Kasumi-1 (cell line): ENCODE measurements at regions not wholly inside any gene's neighbourhood (a gene's known extent, or its start where the extent isn't known, plus 50 kb on each side); places are given as distances from the start of the nearest gene placed in this dataset.
A peak's percentile ranks its signal among the peaks of the same experiment; 100 is the strongest.
"Not testable (repeated sequence)": the region's sequence is repeated elsewhere in the genome, so short reads cannot be mapped to it uniquely, and the experiment has no call there.

Experiments
- DNase-seq, 2 experiments: peaks; one replicate each; lab custom pipeline; 2025; lab: John Stamatoyannopoulos, UW

DNA sequence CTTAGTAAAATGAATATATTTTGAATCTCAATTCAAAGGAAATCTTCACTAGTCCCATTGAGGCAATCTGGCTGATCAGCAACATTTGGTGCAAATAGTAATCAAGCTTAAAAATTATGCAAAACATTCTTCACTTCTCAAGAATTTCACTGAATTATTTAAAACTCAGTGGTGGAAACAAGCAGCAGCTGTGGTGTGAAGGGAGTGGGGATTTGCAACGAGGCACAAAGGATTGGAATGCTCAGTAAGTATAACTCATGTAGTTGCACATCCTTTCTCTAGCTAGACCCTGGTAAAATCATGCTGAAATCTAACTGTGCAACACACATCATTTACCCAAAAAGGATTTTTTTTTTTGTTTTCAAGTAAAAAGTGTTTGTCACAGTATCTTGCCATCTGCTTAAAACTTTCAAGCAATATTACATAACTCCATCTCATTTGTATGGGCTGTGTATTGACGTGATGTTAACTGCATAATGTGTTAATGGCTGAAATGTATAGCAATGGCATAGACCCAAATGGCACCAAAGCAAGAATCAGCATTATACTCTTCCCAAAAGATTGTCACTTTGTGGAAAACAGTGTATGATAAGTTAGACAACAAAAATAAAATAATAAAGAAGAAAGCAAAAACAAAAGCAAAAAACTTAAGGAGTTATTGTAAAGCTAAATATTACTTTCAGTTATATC, 816.6 kb downstream of the EPHA3 start:
- DNase-seq = no peak

DNA sequence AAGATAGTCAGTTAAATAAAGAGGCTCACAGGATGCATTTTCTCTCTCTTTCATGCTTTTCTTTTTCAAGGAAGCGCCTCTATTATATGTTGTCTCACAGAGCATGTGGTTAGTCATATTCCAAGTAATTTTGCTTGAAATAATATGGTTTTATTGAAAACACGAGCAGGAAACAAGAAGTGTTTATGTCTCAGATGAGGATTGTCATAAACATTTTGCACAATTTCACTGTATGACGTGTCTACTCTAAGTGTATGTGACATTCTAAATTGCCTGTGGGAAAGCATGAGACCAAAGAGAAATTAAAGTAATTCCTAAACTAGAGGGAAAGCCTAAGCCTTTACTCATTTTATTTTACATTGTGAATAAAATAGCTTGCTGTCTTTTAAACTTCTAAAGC, 818.6 kb downstream of the EPHA3 start:
- DNase-seq = no peak

DNA sequence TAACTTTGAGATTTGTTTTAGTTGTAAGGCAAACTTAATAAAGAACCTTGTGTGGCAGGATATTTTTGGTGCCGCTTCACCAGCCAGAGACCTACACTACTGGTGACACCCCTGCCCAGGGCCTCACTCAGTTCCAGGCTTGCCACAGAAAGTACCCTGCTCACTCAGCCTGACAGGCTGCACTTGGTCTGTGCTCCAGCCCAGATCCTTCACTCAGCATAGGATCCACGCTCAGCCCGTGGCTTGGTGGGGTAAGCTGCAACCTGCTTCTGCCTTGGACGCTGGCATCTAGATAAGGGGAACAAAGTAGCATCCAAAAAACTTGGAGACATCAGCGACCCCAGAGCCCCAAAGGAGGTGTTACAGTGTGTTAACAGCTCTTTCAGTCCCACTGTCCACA, 825.5 kb downstream of the EPHA3 start:
- DNase-seq = no peak

DNA sequence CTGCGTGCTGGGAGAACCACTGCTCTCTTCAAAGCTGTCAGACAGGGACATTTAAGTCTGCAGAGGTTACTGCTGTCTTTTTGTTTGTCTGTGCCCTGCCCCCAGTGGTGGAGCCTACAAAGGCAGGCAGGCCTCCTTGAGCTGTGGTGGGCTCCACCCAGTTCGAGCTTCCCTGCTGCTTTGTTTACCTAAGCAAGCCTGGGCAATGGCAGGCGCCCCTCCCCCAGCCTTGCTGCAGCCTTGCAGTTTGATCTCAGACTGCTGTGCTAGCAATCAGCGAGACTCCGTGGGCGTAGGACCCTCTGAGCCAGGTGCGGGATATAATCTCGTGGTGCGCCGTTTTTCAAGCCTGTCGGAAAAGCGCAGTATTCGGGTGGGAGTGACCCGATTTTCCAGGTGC, 837.0 kb downstream of the EPHA3 start:
- not testable (repeated sequence) for DNase-seq

DNA sequence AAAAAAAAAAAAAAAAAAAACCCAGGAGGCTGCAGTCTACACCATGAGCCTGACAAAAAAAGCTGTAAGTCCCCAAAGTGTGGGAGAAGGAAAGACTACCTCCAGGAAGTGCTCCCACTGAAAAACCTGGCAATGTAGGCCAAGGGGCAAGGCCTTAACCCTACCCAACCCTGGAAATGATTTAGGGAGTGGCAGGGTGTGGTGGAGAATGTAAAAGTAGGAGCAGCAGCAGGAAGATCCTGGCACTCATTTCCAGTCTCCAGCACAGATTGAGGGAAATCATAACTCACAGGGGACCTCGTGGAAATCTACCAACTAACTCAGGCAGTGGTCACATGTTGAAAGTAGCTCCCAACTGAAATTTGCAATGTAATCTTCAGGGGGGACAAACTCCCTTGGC, 839.5 kb downstream of the EPHA3 start:
- DNase-seq = no peak

DNA sequence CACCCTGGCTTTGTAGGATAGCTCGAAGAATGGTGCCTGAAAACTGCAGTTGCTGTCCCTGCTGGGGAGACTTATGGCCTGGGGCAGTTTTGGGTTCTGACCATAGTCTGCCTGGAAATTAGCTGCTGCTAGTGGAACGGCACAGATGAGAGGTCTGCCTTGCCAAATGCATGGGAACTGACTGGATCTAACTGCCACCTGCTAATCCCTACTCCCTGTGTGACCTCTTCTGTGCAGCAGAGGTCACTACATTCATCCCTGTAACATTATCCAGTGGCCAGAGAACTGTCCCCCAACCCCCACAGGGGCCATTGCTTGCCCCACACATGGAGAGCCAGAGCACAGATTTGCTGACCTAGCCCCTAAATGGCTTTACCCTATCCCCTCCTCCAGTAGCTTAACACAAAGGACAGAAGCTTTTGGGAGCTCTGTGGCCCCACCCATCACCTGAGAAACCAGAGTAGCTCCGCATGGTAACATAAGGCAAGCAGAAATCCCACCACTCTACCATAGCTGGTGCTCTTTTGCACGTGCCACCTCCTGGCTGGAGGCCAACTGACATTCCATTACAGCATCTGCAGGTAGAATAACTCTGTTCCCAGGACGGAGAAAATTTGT, 840.0 kb downstream of the EPHA3 start:
- DNase-seq = no peak

DNA sequence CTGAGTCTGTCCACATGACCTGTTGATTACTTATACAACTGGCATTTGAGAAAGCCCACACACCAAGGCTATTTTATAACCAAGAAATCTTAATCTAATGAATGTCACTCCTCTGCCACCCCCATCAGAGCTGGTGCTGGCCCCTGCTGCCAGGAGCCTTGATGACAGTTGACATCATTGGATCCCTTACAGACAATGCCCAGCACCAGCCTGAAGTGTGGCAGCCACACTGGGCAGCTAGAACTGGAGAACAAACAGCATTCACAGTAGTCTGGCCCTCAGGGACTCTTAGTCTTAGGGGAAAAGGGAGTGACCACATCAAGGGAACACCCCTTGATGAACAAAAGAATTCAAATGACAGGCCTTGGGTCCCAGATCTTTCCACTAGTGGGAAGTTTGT, 840.6 kb downstream of the EPHA3 start:
- no peak for DNase-seq

DNA sequence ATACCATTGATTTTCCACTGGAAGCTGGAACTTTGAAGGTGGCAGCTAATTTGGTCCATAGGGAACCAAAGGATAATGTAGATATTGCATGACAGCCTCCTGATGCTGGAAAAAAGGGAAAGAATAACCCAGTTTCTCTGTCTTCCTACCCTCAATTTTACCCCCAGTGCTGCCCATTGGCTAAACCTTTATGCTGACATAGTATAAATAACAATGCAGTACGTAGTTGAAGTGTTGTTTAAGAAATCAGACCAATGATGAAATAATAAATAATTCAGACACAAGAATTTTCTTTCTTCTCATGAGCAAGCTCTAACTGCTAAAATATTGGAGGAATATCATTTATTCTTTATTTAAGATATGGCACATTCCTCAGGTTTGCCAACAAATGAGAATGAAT, 843.4 kb downstream of the EPHA3 start:
- no peak for DNase-seq

DNA sequence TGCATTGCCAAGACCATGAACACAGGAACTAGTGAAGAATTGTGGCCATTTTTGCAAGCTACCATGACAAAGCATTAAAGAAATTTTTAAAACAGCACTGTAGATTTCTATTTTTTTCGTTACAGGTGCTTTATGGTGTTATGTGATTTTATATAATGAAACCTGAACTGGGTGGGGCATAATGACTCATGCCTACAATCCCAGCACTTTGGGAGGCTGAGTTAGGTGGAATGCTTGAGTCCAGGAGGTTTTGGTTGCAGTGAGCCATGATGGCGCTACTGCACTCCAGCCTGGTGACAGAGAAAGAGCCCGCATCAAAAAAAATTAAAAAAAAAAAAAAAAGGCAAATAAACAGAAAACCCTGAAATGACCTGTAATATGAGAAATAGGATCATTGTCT, 846.7 kb downstream of the EPHA3 start:
- DNase-seq = no peak

DNA sequence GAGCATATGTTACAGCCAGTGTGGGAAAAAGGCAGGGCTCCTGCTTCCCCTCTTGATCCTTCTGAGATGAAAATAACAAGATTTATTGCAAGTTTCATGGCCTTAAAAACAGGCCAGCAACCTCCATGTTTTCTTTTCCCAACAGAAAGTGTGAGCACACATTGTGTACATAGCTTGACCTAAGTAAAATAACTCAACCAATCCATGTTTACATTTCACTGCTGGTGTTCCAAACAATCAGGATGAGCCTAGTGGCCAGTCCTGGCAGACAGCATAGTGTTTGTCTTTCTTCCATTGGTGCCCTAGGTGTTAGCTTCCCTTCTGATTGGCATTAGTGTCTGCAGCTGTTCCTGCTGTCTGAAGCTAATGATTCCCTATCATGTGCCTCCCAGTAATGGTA, 847.7 kb downstream of the EPHA3 start:
- DNase-seq = no peak

DNA sequence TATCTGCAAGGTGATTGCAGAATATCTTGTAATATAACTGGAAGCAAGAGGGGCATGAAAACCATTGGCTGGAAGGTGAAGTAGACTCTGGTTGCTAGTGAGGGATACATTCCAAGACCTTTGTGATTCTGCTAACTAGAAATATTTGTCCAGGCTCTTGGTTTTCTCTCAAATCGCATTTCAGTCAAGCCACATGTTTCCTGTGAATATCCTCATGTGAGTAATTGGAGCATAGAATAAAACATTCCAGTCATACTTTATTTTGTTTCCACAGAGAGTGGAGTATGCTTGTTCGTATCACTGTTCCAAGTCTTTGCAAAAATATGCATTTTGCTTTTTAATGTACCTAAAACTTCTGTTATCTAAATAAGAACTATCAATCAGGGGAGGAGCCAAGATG, 850.0 kb downstream of the EPHA3 start:
- DNase-seq = no peak

DNA sequence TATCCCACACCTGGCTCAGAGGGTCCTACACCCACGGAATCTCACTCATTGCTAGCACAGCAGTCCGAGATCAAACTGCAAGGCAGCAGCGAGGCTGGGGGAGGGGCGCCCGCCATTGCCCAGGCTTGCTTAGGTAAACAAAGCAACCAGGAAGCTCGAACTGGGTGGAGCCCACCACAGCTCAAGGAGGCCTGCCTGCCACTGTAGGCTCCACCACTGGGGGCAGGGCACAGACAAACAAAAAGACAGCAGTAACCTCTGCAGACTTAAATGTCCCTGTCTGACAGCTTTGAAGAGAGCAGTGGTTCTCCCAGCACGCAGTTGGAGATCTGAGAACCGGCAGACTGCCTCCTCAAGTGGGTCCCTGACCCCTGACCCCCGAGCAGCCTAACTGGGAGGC, 850.7 kb downstream of the EPHA3 start:
- DNase-seq = not testable (repeated sequence)

DNA sequence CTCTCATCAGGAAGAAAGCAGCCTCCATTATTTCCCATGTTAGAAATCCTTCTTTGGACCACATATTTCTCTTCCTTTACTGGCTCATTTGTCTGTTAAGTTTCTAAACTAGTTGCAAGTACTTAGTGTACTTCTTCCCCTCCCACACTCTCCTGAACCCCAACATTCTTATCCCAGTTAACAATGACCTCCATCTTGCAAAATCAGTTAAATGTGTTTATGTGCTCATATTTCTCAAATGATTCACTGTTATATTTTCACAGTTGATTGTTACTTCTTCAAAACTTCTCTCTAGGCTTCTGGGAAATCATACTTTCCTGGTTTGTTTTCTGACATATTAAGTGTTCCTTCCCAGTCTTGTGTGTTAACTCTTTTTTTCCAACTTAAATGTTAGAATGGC, 856.9 kb downstream of the EPHA3 start:
- no peak for DNase-seq

DNA sequence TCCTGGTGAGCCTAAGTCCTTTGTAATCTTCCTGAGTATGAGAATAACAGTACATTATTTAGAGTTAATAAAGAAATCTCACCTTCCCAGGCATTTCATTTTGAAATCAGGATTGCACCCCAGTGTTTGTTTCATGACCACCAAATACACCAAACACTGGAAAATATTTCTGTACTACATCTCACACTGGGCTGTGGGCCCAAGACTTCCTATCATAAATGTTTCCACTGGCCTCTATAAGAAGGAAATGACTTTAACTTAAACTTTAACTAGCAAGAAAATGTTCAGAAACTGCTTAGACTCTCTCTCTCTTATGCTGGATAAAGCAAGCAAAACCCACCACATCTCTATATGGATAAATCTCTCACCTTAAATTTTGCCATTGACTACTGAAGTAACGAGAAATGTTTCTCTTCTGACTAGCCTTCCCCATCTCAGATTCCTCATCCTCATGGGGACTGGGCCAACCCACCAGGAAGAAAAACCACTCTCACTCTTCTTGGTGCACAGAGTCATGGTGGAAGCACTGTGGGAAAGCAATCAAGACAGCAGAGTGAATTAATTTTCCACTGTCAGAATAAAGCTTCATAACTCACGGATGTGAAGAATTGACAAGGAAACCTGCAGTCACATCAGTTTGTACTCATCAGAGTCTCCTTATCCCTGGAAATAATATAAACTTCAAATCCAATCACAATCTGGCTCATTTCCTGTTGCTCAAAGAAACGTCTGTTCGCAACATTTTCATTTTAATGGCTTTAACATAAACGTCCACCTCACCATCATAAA, 859.6 kb downstream of the EPHA3 start:
- DNase-seq = no peak

DNA sequence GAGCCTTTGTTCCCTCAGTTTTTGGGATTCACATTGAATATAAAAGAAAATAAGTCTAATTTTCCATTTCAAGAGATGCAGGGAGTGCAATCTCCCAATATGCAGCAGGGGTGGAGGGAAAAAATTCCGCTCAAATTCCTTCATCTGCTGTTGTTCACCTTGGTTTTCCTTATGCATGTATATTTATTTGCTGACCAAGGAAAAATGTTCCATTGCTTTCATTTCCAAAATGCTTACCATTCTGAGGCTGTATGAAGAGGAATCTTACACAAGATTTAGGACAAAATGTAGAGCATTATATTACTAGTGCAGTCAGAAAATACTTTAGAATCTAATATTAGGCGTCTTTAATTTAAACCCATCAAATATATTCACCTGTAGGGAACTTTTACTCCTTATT, 863.9 kb downstream of the EPHA3 start:
- no peak for DNase-seq

DNA sequence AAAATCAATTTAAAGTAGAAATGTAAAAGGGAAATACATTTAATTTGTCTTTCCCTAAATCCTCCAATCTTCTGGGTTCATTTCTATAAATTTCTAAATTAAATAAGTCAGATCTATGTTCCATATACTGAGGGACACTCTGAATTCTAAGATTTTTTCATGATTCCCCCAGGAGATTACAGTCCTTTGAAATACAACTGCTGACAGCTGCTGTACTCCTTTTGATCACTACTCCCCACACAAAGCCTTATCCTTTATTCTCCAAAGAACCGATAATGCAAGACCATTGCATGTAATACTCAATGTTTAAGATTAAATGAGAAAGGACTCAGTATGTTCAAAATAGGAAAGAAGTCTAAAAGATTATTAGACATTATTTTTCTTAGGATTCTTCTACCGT, 865.7 kb downstream of the EPHA3 start:
- DNase-seq = no peak

DNA sequence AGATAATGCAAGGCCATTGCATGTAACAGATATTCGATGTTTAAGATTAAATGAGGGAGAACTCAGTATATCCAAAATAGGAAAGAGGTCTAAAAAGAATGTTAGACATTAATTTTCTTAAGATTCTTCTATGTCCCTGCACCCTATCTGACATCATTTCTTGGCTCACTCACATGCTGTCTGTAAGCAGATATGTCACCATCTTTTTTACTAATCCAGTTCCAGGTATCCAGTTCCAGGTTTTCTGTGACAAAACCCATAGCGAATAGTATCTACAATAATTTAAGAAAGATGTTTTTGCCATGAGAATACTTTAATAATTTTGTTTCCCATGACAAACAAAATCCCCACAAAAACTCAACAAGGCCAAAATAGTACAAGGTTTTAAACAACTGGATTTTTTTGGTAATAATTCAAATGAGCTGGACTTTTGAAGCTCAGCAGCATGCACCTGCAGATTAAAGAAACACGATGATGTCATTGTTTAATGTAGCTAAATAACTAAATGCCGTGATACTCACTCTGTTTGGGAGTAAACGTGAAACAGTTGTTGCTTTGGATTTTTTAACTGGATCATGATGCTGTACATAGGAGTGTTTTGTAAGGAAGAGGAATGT, 867.6 kb downstream of the EPHA3 start:
- DNase-seq = no peak

DNA sequence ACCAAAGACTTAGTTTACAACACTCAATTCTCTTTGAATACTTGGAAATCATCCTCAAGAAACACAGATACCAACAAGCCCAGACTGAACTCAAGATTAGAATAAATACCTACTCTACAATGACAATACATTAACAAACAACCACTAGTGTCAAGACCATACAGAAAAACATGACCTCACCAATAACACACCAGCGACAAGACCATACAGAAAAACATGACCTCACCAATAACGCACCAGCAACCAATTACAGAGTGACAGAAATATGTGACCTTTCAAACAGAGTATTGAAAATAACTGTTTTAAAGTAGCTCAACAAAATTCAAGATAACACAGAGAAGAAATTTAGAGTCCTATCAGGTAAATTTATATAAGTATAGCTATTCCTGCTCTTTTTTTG, 876.0 kb downstream of the EPHA3 start:
- DNase-seq = no peak

DNA sequence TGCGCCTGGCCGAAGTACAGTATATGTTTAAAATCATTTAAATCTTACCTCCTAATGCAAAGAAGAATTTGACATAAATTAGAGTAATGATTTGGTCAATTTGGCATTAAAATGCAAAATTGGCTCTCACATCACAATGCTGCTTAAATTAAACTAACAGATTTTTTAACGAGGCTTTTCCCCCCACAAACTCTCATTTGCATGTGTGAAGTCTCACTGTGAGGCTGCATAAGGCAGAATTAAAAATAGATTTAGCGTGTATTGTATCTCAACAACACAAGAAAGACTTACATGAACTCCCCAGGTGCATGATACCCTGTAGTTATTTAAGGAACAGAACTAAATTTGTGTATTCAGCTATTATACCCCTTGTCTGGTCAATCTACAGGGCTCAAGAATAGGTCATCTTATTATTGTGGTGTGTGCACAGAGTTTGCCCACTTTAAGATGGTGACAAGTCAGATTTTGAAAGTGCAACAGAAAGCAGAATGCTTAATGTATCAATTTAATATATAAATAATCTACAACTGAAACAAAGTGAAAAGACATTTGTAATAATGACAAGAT, 897.9 kb downstream of the EPHA3 start:
- DNase-seq = no peak

DNA sequence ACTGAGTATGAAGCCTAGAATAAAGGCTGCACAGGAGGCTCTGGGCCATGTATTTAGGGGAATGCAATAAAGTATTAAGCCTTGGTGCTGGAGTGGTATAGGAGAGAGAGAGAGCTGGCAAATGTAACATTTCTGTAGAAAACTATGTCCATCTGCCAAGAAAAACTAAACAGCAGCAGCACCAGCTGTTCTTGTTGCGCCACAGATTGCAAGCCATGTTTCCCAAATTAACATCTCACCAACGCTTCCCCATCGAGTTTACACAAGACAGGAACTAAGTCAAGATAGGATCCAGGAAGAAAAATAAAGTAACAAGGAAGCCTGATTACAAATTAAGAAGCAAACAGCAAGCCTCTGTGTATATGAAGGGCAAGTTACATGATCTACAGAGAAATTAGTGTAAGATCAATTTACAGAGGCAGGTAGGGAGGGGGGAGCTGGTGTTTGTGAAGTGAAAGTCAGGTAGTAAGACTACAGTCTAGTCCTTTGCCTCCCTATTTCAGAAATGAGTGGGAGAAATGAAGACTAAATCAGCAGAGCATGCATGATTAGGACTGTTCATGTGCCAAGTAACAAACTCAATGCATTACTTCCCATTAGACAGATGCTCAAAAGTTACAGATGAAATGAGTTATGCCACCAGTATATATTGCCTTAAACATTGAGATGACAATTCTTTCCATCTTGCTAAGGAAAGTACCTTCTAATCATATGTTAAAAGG, 900.5 kb downstream of the EPHA3 start:
- DNase-seq = peak; percentile 59 to 73

DNA sequence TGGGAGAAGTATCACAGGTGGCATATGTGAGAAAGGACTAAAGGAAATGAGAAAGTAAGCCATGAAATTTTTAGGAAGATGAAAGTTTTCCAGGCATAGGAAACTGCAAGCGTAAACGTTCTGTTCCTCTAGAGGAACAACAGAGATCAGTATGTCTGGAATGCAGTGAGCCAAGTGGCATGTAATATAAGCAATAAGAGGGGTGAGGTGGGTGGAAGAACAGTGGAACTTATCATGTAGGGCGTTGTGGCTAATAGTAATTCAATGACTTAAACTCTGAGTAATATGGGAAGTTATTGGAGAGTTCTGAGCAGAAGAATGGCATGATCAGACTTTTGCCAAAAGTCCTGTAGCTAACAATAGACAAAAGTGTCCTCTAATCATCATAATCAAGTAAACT, 902.9 kb downstream of the EPHA3 start:
- DNase-seq = no peak

DNA sequence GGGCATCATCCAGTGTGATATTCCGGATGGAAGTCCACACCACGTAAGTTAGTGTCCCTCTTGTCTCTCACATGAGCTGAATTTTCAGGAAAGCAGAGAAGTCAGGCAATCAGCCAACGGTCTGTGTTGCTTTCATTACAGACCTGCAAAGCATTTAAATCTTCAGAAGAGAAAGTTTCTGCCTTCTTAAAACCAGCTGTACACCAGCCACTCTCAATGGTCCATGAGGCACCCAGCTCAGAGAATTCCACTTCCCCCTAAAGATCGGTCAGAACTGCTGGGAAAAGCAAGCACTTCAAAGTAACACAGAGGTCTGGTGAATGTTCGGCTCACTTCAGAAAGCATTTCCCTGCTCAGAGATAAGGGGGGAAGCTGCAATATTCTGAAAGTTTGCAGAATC, 903.7 kb downstream of the EPHA3 start:
- DNase-seq = no peak
